Nephron progenitor cell (in vitro differentiated cells): ENCODE measurements at regions not wholly inside any gene's neighbourhood (a gene's known extent, or its start where the extent isn't known, plus 50 kb on each side); places are given as distances from the start of the nearest gene placed in this dataset.

ENCODE experiments used
- DNase-seq: peaks from one replicate; pipeline ENCODE4 v3.0.0; 2021
- H3K27ac Mint-ChIP-seq: 2 replicates; pipeline ENCODE4 v1.8.0; 2021; ENCODE audit warnings: mild to moderate bottlenecking, moderate library complexity, mixed read lengths
- H3K27me3 Mint-ChIP-seq: 2 replicates; pipeline ENCODE4 v1.8.0; 2021; ENCODE audit warnings: mild to moderate bottlenecking, low read depth, mixed read lengths; ENCODE audit not compliant: poor library complexity
- H3K36me3 Mint-ChIP-seq: 2 replicates; pipeline ENCODE4 v1.8.0; 2021; ENCODE audit warnings: low read depth, mixed read lengths
- H3K4me1 Mint-ChIP-seq: 2 replicates; pipeline ENCODE4 v1.8.0; 2021; ENCODE audit warnings: mixed read lengths
- H3K4me3 Mint-ChIP-seq: 2 replicates; pipeline ENCODE4 v1.8.0; 2021; ENCODE audit warnings: mild to moderate bottlenecking, moderate library complexity, mixed read lengths
- H3K9me3 Mint-ChIP-seq: 2 replicates; pipeline ENCODE4 v1.8.0; 2021; ENCODE audit warnings: mild to moderate bottlenecking, moderate library complexity, mixed read lengths
- CTCF ChIP-seq: fragments of 200-600 bp; sonication (generic); IDR thresholded peaks from 2 replicates; pipeline ENCODE4 v1.5.0; 2021; ENCODE audit warnings: antibody characterized with exemption

- Mint-ChIP-seq H3K4me1 (peaks cover 19% of the 10 kb centered on the region), H3K36me3 (no peaks in the 10 kb centered on the region), H3K27me3 (peaks cover 5% of the 10 kb centered on the region), H3K4me3 (peak overlapping the region; percentile 6), H3K27ac (no peak overlapping the region), H3K9me3 (peaks cover 3% of the 10 kb centered on the region)
- no peak for TF ChIP-seq CTCF
- no peak for DNase-seq
Measured at GRCh38 chr4:154014407-154015321, 225.8 kb upstream of the SFRP2 start.

GRCh38 chr4:154013576-154013975, 224.7 kb upstream of the SFRP2 start:
- no peak for DNase-seq
- no peak overlapping the region for H3K4me3 Mint-ChIP-seq
- H3K27me3 Mint-ChIP-seq = peaks cover 4% of the 10 kb centered on the region
- no peak overlapping the region for H3K27ac Mint-ChIP-seq
- no peak for TF ChIP-seq CTCF
- H3K36me3 Mint-ChIP-seq = no peaks in the 10 kb centered on the region
- H3K9me3 Mint-ChIP-seq = peaks cover 3% of the 10 kb centered on the region
- H3K4me1 Mint-ChIP-seq = peaks cover 19% of the 10 kb centered on the region

GRCh38 chr4:154010371-154010770, 221.5 kb upstream of the SFRP2 start:
- peaks cover 6% of the 10 kb centered on the region for H3K27me3 Mint-ChIP-seq

GRCh38 chr4:154009788-154010187, 220.9 kb upstream of the SFRP2 start:
- H3K27ac Mint-ChIP-seq = no peak overlapping the region
- peaks cover 6% of the 10 kb centered on the region for H3K27me3 Mint-ChIP-seq
- TF ChIP-seq CTCF = no peak
- peaks cover 3% of the 10 kb centered on the region for H3K9me3 Mint-ChIP-seq
- H3K4me1 Mint-ChIP-seq = peaks cover 14% of the 10 kb centered on the region
- no peak for DNase-seq
- no peaks in the 10 kb centered on the region for H3K36me3 Mint-ChIP-seq
- no peak overlapping the region for H3K4me3 Mint-ChIP-seq

More at GRCh38 chr4:154010371-154010770, 221.5 kb upstream of the SFRP2 start:
- no peaks in the 10 kb centered on the region for H3K36me3 Mint-ChIP-seq
- H3K4me1 Mint-ChIP-seq = peaks cover 16% of the 10 kb centered on the region
- no peak overlapping the region for H3K4me3 Mint-ChIP-seq
- H3K27ac Mint-ChIP-seq = no peak overlapping the region
- peaks cover 3% of the 10 kb centered on the region for H3K9me3 Mint-ChIP-seq
- TF ChIP-seq CTCF = no peak
- no peak for DNase-seq

- peaks cover 7% of the 10 kb centered on the region for H3K27me3 Mint-ChIP-seq
- H3K4me3 Mint-ChIP-seq = no peak overlapping the region
- TF ChIP-seq CTCF = no peak
- H3K9me3 Mint-ChIP-seq = peaks cover 3% of the 10 kb centered on the region
- no peaks in the 10 kb centered on the region for H3K36me3 Mint-ChIP-seq
- H3K27ac Mint-ChIP-seq = no peak overlapping the region
- no peak for DNase-seq
- H3K4me1 Mint-ChIP-seq = peaks cover 11% of the 10 kb centered on the region
Measured at GRCh38 chr4:154009191-154009590, 220.3 kb upstream of the SFRP2 start.

GRCh38 chr4:154005171-154005520, 216.3 kb upstream of the SFRP2 start:
- no peak for DNase-seq
- TF ChIP-seq CTCF = no peak
- H3K4me1 Mint-ChIP-seq = peaks cover 5% of the 10 kb centered on the region
- H3K36me3 Mint-ChIP-seq = no peaks in the 10 kb centered on the region
- peak overlapping the region; percentile 64 for H3K27ac Mint-ChIP-seq
- no peak overlapping the region for H3K4me3 Mint-ChIP-seq
- H3K9me3 Mint-ChIP-seq = no peaks in the 10 kb centered on the region
- H3K27me3 Mint-ChIP-seq = peaks cover 13% of the 10 kb centered on the region
